Glutamatergic neuron (in vitro differentiated cells): ENCODE measurements at regions not wholly inside any gene's neighbourhood (a gene's known extent, or its start where the extent isn't known, plus 50 kb on each side); places are given as distances from the start of the nearest gene placed in this dataset.

Experiments
- DNase-seq: peaks from one replicate; pipeline ENCODE4 v3.0.0; 2022
- H3K27ac Mint-ChIP-seq: one replicate; pipeline ENCODE4 v1.8.0; 2020; ENCODE audit warnings: mild to moderate bottlenecking, mixed read lengths, inconsistent platforms; ENCODE audit not compliant: unreplicated experiment
- H3K27me3 Mint-ChIP-seq: one replicate; pipeline ENCODE4 v1.8.0; 2020; ENCODE audit warnings: mild to moderate bottlenecking, moderate library complexity, mixed read lengths, inconsistent platforms; ENCODE audit not compliant: unreplicated experiment
- H3K36me3 Mint-ChIP-seq: one replicate; pipeline ENCODE4 v1.8.0; 2020; ENCODE audit warnings: mild to moderate bottlenecking, mixed read lengths, inconsistent platforms; ENCODE audit not compliant: unreplicated experiment
- H3K4me1 Mint-ChIP-seq: one replicate; pipeline ENCODE4 v1.8.0; 2020; ENCODE audit warnings: mild to moderate bottlenecking, low read depth, mixed read lengths, inconsistent platforms; ENCODE audit not compliant: unreplicated experiment
- H3K4me3 Mint-ChIP-seq: one replicate; pipeline ENCODE4 v1.8.0; 2020; ENCODE audit warnings: mild to moderate bottlenecking, mixed read lengths, inconsistent platforms; ENCODE audit not compliant: unreplicated experiment
- H3K9me3 Mint-ChIP-seq: one replicate; pipeline ENCODE4 v1.8.0; 2020; ENCODE audit warnings: mild to moderate bottlenecking, moderate library complexity, mixed read lengths, inconsistent platforms; ENCODE audit not compliant: unreplicated experiment
- TF ChIP-seq, protein P1 (sequence below): fragments of 200-600 bp; sonication (generic); IDR thresholded peaks from one replicate; pipeline ENCODE4 v1.5.0; 2021; ENCODE audit not compliant: partially characterized antibody, unreplicated experiment

DNA sequence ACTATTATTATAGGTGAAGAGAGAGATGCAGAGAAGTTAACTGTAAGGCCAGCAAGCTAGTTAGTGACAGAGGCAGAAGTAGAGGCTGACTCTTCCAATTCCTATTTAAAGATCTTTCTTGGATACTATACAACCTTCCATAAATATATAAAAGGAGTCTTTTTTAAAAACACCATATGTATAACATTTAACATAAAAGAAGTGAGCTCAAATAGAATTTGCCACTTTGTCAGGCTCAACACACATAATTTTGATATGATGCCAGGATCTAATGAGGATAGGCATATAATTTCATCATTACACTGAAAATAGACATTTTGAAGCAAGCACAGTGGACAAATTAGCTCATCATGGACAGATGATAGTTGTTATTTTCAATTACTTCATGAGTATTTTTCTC lies 64.1 kb upstream of the MPPED2 start:
- no peak for DNase-seq
- Mint-ChIP-seq H3K9me3 (peaks cover 1% of the 10 kb centered on the region), H3K27me3 (no peaks in the 10 kb centered on the region), H3K4me3 (no peak overlapping the region), H3K36me3 (no peaks in the 10 kb centered on the region), H3K4me1 (no peaks in the 10 kb centered on the region), H3K27ac (no peak overlapping the region)
- TF ChIP-seq, protein P1, sequence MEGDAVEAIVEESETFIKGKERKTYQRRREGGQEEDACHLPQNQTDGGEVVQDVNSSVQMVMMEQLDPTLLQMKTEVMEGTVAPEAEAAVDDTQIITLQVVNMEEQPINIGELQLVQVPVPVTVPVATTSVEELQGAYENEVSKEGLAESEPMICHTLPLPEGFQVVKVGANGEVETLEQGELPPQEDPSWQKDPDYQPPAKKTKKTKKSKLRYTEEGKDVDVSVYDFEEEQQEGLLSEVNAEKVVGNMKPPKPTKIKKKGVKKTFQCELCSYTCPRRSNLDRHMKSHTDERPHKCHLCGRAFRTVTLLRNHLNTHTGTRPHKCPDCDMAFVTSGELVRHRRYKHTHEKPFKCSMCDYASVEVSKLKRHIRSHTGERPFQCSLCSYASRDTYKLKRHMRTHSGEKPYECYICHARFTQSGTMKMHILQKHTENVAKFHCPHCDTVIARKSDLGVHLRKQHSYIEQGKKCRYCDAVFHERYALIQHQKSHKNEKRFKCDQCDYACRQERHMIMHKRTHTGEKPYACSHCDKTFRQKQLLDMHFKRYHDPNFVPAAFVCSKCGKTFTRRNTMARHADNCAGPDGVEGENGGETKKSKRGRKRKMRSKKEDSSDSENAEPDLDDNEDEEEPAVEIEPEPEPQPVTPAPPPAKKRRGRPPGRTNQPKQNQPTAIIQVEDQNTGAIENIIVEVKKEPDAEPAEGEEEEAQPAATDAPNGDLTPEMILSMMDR, result no peak
